GM12878 (cell line): ENCODE measurements at regions not wholly inside any gene's neighbourhood (a gene's known extent, or its start where the extent isn't known, plus 50 kb on each side); places are given as distances from the start of the nearest gene placed in this dataset.

ENCODE experiments used
- ATAC-seq: fragments of 200-7000 bp; cut with Tn5 transposase; 3 replicates; pipeline ENCODE4 v1.9.1; 2020; ENCODE audit warnings: mild to moderate bottlenecking, moderate library complexity
- BruUV-seq: library from RNA; stranded (reverse); fragments of 400-500 nt; replicated peaks from 2 replicates; lab custom pipeline; 2021; lab: Mats Ljungman, UMichigan
- CTCF ChIA-PET: fragments of 300-600 bp; sonication (Branson Sonifier 250); formaldehyde crosslinking; extraction: SDS; loops from one replicate; lab custom pipeline; 2021; ENCODE audit warnings: inconsistent platforms; lab: Yijun Ruan, JAX
- POLR2A ChIA-PET: fragments of 350-600 bp; formaldehyde crosslinking; extraction: SDS; loops from one replicate; lab custom pipeline; 2021; ENCODE audit warnings: inconsistent platforms; lab: Charles Lee
- RAD21 ChIA-PET: fragments of 300-600 bp; sonication (Branson Sonifier 250); formaldehyde crosslinking; loops from one replicate; lab custom pipeline; 2023; ENCODE audit warnings: antibody characterized with exemption; ENCODE audit not compliant: unreplicated experiment; lab: Charles Lee
- SMC1A ChIA-PET: fragments of 300-600 bp; sonication (Branson Sonifier 250); formaldehyde crosslinking; loops from one replicate; lab custom pipeline; 2023; ENCODE audit not compliant: unreplicated experiment, uncharacterized antibody; lab: Charles Lee
- DNase-seq: peaks from one replicate; pipeline ENCODE4 v3.0.0-alpha.2; 2011; ENCODE audit warnings: low read depth, low spot score
- FAIRE-seq: peaks from 3 replicates; lab custom pipeline; 2011; peaks lifted over from hg19 to GRCh38; lab: Jason Lieb, UNC
- H2AFZ ChIP-seq: 2 replicates; pipeline ENCODE4 v1.6.0; 2011; ENCODE audit warnings: low read depth, low read length, control low read depth; ENCODE audit not compliant: control insufficient read depth
- H3K27ac ChIP-seq: 2 replicates; pipeline ENCODE4 v1.5.1; 2011; ENCODE audit warnings: control low read depth; ENCODE audit not compliant: control insufficient read depth, insufficient read depth
- H3K27me3 ChIP-seq, 2 experiments: replicated peaks in 1 of 2; 2 replicates each; pipeline versions ENCODE4 v1.6.0 to v1.6.1; 2011; ENCODE audit warnings: low read length in 1 of 2; ENCODE audit not compliant: control insufficient read depth in 2 of 2, insufficient read depth in 2 of 2
- H3K36me3 ChIP-seq, 2 experiments: 2 replicates each; pipeline ENCODE4 v1.5.1; 2011; ENCODE audit warnings: low read length in 1 of 2; ENCODE audit not compliant: control insufficient read depth in 2 of 2, insufficient read depth in 2 of 2
- H3K4me1 ChIP-seq: 2 replicates; pipeline ENCODE4 v1.6.1; 2011; ENCODE audit warnings: mild to moderate bottlenecking, low read length, moderate library complexity, mixed read lengths; ENCODE audit not compliant: control insufficient read depth, insufficient read depth
- H3K4me2 ChIP-seq: 2 replicates; pipeline ENCODE4 v1.6.0; 2011; ENCODE audit warnings: control low read depth; ENCODE audit not compliant: control insufficient read depth, insufficient read depth
- H3K4me3 ChIP-seq: fragments of 200-600 bp; sonication (generic); 2 replicates; pipeline ENCODE4 v1.5.1; 2016
- H3K79me2 ChIP-seq: 2 replicates; pipeline ENCODE4 v1.6.0; 2011; ENCODE audit warnings: low read length; ENCODE audit not compliant: control insufficient read depth, insufficient read depth
- H3K9ac ChIP-seq: 2 replicates; pipeline ENCODE4 v1.8.0; 2011; ENCODE audit warnings: low read length, control low read depth, mixed read lengths; ENCODE audit not compliant: control insufficient read depth, insufficient read depth
- H3K9me3 ChIP-seq: replicated peaks from 3 replicates; pipeline ENCODE4 v1.5.1; 2011; ENCODE audit warnings: mild to moderate bottlenecking, low read length; ENCODE audit not compliant: control insufficient read depth, insufficient read depth
- H4K20me1 ChIP-seq: 2 replicates; pipeline ENCODE4 v1.6.0; 2011; ENCODE audit not compliant: control insufficient read depth, insufficient read depth
- CBFB ChIP-seq: IDR thresholded peaks from 2 replicates; pipeline ENCODE4 v1.6.1; 2016; ENCODE audit warnings: antibody characterized with exemption, low read depth
- CHD1 ChIP-seq: IDR thresholded peaks from 2 replicates; pipeline ENCODE4 v1.6.1; 2012; ENCODE audit warnings: low read depth, low read length, improper control_type of control experiment
- JUNB ChIP-seq: IDR thresholded peaks from 2 replicates; pipeline ENCODE4 v1.6.1; 2016; ENCODE audit warnings: antibody characterized with exemption, mild to moderate bottlenecking
- KAT2A ChIP-seq: conservative IDR thresholded peaks from 2 replicates; pipeline ENCODE4 v1.6.1; 2011; ENCODE audit warnings: low read depth, low read length; ENCODE audit not compliant: control insufficient read depth
- PKNOX1 ChIP-seq: fragments of 450-650 bp; IDR thresholded peaks from 2 replicates; pipeline ENCODE4 v1.6.1; 2016; ENCODE audit warnings: mild to moderate bottlenecking
- POU2F2 ChIP-seq: IDR thresholded peaks from 3 replicates; pipeline ENCODE4 v1.6.1; 2011; ENCODE audit warnings: low read depth, mild to moderate bottlenecking, low read length, borderline replicate concordance
- REST ChIP-seq: IDR thresholded peaks from 2 replicates; pipeline ENCODE4 v1.6.1; 2012; ENCODE audit warnings: mild to moderate bottlenecking, low read depth, low read length
- TCF12 ChIP-seq: IDR thresholded peaks from 2 replicates; pipeline ENCODE4 v1.6.1; 2011; ENCODE audit warnings: low read depth, mild to moderate bottlenecking, low read length
- YY1 ChIP-seq: IDR thresholded peaks from 2 replicates; pipeline ENCODE4 v1.6.1; 2011; ENCODE audit warnings: low read depth, mild to moderate bottlenecking, low read length
- ZBED1 ChIP-seq: IDR thresholded peaks from 2 replicates; pipeline ENCODE4 v1.6.1; 2016; ENCODE audit warnings: borderline replicate concordance
- ZBTB4 ChIP-seq: fragments of 450-650 bp; formaldehyde crosslinking; IDR thresholded peaks from 2 replicates; pipeline ENCODE4 v1.4.0; 2022; ENCODE audit warnings: mild to moderate bottlenecking, moderate library complexity
- WGBS: methylation state at CpG from one replicate; pipeline ENCODE4 v1.1.6; 2016; ENCODE audit warnings: low lambda C conversion rate; ENCODE audit not compliant: insufficient replicate concordance, insufficient coverage; ENCODE audit errors: missing lambda C conversion rate; 5-methylcytosine and 5-hydroxymethylcytosine counted together
- in situ Hi-C: fragments of 300-500 bp; cut with MboI; formaldehyde crosslinking; loops from 9 replicates; pipeline ENCODE4 v1.14.3; 2018; ENCODE audit warnings: mixed read lengths
- intact Hi-C: fragments of 100-400 bp; cut with micrococcal nuclease; formaldehyde crosslinking; loops from one replicate; pipeline ENCODE4 v1.14.2; 2022; ENCODE audit not compliant: unreplicated experiment

- H4K20me1 ChIP-seq, result no peaks in the 10 kb centered on the region
- H3K79me2 ChIP-seq, result no peaks in the 10 kb centered on the region
- in situ Hi-C loops (no loop called here), intact Hi-C loops (no loop called here)
- H3K4me2 ChIP-seq, result no peak overlapping the region
- DNase-seq (no peak), ATAC-seq (no peak), FAIRE-seq (no peak)
- RAD21 ChIA-PET, result no interaction called here
- H3K4me1 ChIP-seq, result no peaks in the 10 kb centered on the region
- TF ChIP-seq CBFB (no peak), JUNB (no peak), REST (no peak), YY1 (no peak), KAT2A (no peak), TCF12 (no peak), PKNOX1 (no peak), ZBTB4 (CRISPR knock-in tag) (no peak), CHD1 (no peak), POU2F2 (no peak), ZBED1 (no peak)
- H3K27ac ChIP-seq, result no peak overlapping the region
- CTCF ChIA-PET, result no interaction called here
- SMC1A ChIA-PET, result no interaction called here
- no peak overlapping the region for H3K9ac ChIP-seq
- WGBS, result 36% methylated on average over 1 of the region's 1 CpG
- POLR2A ChIA-PET, result no interaction called here
- no peak overlapping the region for H2AFZ ChIP-seq
- BruUV-seq, result no TSS peak
- no peaks in the 10 kb centered on the region for H3K36me3 ChIP-seq
- H3K9me3 ChIP-seq, result no peaks in the 10 kb centered on the region
- no peaks in the 10 kb centered on the region for H3K27me3 ChIP-seq
- H3K4me3 ChIP-seq, result no peak overlapping the region
These were observed 60.7 kb upstream of the RFXAP start for GRCh38 chr13:36758345-36758744.
